ENCODE measurements at regions not wholly inside any gene's neighbourhood (a gene's known extent, or its start where the extent isn't known, plus 50 kb on each side); places are given as distances from the start of the nearest gene placed in this dataset.
A peak's percentile ranks its signal among the peaks of the same experiment; 100 is the strongest.

GRCh38 chr7:85587785-85588184 is 400.9 kb upstream of the SEMA3D start:
- no peak for ATAC-seq
- intact Hi-C loops (cut with DNase I) = no loop called here
- DNase-seq (ENCODE audit: missing footprints) = no peak

DNA sequence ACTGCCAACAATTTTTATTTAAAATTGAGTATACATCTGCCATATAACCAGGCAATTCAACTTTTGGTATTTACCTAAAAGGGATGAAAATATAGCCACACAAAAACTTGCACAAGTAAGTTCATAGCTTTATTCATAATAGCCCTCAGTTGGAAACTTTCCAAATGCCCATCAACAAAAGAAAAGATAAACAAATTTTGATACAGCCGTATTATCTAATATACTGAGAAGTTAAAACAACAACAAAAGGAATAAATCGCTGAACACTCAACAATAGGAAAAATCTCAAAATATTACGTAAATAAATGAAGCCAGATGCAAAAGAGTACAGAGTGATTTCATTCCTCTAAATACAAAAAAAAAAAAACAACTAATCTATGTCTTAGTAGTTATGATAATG is 399.2 kb upstream of the SEMA3D start:
- no peak for DNase-seq (ENCODE audit: missing footprints)
- intact Hi-C loops (cut with DNase I) = no loop called here
- ATAC-seq = no peak

- no peak for DNase-seq (ENCODE audit: missing footprints)
- intact Hi-C loops (cut with DNase I) = no loop called here
- ATAC-seq = no peak
These were observed 396.5 kb upstream of the SEMA3D start for GRCh38 chr7:85583131-85583953.

GRCh38 chr7:85573844-85574243 is 387.0 kb upstream of the SEMA3D start:
- intact Hi-C loops (cut with DNase I) = no loop called here
- no peak for ATAC-seq
- DNase-seq (ENCODE audit: missing footprints) = no peak

GRCh38 chr7:85573346-85573745 is 386.5 kb upstream of the SEMA3D start:
- intact Hi-C loops (cut with DNase I) = no loop called here
- ATAC-seq (no peak), DNase-seq (ENCODE audit: missing footprints) (no peak)

- DNase-seq (ENCODE audit: missing footprints) (no peak), ATAC-seq (no peak)
- intact Hi-C loops (cut with DNase I) = no loop called here
These were observed 384.0 kb upstream of the SEMA3D start for GRCh38 chr7:85570898-85571297.

DNA sequence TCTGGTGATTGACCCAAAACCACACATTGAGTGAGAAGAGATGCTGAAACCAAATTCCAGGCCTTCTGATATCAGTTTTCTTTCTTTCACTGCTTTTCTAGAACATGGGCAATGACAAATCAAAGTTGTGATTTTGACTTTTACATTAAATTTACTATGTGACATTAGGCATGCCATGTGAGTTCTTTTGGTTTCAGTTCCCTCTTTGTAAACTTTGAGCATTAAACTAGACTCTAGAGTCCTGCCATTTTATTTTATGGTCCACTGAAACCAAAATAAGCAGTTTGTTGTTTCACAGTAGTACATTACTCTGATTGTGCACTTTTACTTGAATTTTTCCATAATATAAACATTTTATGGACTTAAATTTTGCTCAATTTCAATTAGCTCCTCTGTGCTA is 381.1 kb upstream of the SEMA3D start:
- intact Hi-C loops (cut with DNase I) = no loop called here
- DNase-seq (ENCODE audit: missing footprints) = no peak
- ATAC-seq = no peak

DNA sequence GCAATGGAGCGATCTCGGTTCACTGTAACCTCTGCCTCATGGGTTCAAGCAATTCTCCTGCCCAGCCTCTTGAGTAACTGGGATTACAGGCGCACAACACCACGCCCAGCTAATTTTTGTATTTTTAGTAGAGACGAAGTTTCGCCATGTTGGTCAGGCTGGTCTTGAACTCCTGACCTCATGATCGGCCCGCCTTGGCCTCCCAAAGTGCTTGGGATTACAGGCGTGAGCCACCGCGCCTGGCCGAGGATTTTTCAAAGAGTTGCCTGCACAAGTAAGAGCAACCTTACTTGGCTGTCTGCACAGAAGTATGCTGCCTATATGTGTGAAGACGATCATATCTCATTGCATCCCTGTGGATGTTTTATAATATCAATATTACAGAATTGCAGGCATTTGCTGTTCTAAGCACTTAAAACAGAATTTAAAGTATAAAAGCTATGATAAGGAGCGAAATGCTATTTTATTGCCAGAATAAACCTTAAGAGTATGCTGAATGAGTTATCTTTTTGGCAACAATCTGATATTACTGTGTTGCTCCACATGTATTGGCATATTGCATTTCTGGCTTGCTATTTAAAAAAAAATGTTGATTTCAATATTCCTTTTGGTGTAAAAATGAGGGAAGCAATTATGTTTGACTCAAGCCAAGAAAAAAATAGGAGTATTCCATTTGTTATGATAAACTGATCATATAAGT is 379.4 kb upstream of the SEMA3D start:
- DNase-seq (ENCODE audit: missing footprints) = peak; percentile 37
- intact Hi-C loops (cut with DNase I) = no loop called here
- ATAC-seq = no peak

DNA sequence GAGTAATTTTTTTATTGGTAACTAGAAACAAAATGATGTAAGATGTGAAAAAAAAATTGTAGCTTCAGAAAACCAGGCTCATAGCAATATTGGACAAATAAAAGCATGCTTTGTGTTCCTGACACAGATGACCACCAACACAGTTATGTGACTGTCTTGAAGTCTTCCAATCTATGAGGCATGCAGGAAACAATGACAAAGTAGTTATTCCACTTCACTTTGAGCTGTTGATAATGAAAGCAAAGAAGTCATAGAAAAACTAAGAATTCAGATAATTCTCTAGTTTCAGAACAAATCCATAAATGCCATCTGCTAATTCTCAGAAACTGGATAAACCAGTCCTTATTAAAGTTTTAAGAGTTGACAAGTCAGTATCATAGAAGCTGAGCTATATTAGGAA is 378.4 kb upstream of the SEMA3D start:
- intact Hi-C loops (cut with DNase I) = no loop called here
- ATAC-seq (no peak), DNase-seq (ENCODE audit: missing footprints) (no peak)

DNA sequence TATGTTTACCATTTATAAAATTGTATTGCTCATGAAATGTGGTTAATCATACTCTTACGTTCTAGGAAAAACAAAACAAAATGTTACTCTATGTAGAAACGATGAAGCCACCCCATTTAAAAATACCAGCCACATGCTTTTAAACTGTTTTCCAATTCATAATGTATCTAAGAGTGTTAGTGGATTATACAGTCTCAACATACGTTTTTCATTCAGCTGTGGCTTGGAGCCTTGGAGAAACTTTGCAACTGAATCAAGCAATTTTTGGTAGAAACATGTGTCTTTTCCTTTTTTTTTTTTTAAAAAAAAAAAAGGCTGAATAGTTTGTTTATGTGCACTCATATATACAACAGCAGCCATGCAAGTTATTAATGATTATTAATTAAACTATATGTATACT is 378.0 kb upstream of the SEMA3D start:
- intact Hi-C loops (cut with DNase I) = no loop called here
- no peak for DNase-seq (ENCODE audit: missing footprints)
- no peak for ATAC-seq

DNA sequence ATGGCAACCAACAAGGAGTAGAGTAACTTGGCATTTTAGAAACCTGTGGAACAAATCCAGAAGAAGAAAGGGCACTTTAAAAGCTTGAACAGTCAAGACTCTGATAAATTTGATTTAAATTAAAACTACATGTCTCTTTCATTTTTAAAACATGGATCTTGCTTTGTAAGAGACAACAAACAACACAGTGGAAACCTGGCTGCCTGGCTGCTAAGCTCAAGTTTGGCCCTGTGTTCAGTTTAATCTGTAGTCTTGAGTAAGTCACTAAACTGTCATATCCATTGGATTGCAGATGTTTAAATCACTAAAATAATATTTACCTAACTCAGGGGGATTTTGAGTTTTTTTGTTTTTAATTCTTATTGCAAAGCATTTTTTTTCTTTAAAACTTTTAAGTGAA is 374.9 kb upstream of the SEMA3D start:
- no peak for ATAC-seq
- no peak for DNase-seq (ENCODE audit: missing footprints)
- intact Hi-C loops (cut with DNase I) = no loop called here

- no peak for DNase-seq (ENCODE audit: missing footprints)
- intact Hi-C loops (cut with DNase I) = loop anchor here (1.0 kb wide), 1 partner anchor 513 kb away; no protein-coding TSS in a partner anchor
These were observed 367.7 kb upstream of the SEMA3D start for GRCh38 chr7:85554236-85555178.

DNA sequence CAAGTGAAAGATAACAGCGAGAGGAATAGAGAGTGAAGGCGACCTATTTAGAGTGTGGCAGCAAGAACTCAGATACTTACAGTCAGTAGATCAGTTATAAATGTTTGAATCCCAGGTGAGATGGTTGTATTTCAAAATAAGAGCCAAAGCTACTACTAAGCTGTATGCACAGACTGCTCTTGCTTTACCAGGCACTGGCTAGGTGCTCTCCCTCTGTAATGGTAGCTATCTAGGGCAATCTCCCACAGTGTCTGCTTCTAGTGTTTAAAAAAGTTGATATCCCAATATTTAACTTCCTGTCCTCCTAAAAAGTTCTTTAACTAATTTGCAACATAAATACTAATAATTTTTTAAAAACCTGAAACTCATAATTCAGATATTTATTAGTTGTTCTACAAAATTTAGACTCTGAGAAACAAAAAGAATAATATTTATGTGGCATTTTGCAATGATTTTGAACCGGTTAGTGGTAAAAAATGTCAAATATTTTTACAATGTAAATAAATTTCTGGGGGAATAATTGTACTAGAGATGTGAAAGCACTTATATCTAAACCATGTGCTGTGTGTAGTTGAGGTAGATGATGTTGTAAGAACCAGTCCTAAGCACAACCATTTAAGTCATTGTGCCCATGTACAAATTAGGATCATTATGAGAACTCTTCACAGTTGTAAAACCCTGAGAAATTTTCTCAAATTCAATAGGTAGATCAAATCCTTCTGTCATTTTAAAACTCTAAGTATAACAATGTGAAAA is 349.3 kb upstream of the SEMA3D start:
- no peak for ATAC-seq
- intact Hi-C loops (cut with DNase I) = no loop called here
- DNase-seq (ENCODE audit: missing footprints) = no peak

More at GRCh38 chr7:85554236-85555178, 367.7 kb upstream of the SEMA3D start:
- ATAC-seq = no peak

- intact Hi-C loops (cut with DNase I) = no loop called here
- ATAC-seq (no peak), DNase-seq (ENCODE audit: missing footprints) (no peak)
These were observed 343.0 kb upstream of the SEMA3D start for GRCh38 chr7:85529831-85530230.

GRCh38 chr7:85529201-85529600 is 342.3 kb upstream of the SEMA3D start:
- intact Hi-C loops (cut with DNase I) = no loop called here
- DNase-seq (ENCODE audit: missing footprints) (no peak), ATAC-seq (no peak)

- intact Hi-C loops (cut with DNase I) = no loop called here
These were observed 341.7 kb upstream of the SEMA3D start for GRCh38 chr7:85528581-85528980.

DNA sequence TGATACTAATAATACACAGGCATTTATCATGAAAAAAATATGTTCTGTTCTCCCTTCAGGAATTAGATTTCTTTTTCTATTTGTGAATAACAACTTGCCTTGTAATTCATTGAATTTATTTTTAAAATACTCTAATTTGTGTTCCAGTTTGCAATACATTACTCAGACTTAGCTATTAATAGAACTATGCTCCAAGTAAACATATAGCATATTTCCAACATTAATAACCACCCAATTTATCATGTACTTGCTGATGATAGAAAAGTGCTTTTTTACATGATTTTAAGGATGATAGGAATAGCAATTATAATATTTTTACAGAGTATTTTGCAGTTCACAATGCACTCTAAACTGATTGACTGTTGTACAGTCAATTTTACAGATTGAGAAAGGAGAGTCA is 338.8 kb upstream of the SEMA3D start:
- ATAC-seq (no peak), DNase-seq (ENCODE audit: missing footprints) (no peak)
- intact Hi-C loops (cut with DNase I) = no loop called here

More at GRCh38 chr7:85528581-85528980, 341.7 kb upstream of the SEMA3D start:
- DNase-seq (ENCODE audit: missing footprints) = no peak
- ATAC-seq = no peak

DNA sequence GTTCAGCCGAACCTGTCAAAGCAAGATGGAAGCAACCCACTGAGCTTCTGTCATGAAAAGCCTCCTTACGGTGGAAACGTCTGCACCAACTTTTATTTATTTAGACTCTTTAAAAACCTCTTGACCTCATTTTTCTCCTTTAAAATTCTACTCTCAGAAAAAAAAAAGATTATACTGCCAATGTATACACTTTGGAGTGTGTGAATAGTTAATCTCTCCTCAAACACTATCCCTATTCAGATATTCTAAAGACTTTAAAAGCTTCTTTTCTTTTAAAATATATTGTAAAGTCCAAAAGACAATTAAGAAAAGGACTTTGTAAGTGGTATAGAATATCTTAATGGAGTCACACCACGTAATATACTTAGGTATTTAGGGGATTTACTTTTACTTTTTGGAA is 335.2 kb upstream of the SEMA3D start:
- intact Hi-C loops (cut with DNase I) = no loop called here
- ATAC-seq = no peak
- no peak for DNase-seq (ENCODE audit: missing footprints)

Data from Right ventricle myocardium inferior (tissue), 1 donor.